ENCODE measurements at regions not wholly inside any gene's neighbourhood (a gene's known extent, or its start where the extent isn't known, plus 50 kb on each side); places are given as distances from the start of the nearest gene placed in this dataset.

- TF ChIP-seq CTCF (IDR thresholded peaks at IDR 0.05; ENCODE audit: low read depth, low read length, poor library complexity, severe bottlenecking) (no peak), EZH2phosphoT487 (IDR thresholded peaks at IDR 0.05; ENCODE audit: borderline replicate concordance, low read length) (no peak)
Observed at GRCh38 chr14:58763210-58763609, 125.4 kb downstream of the DACT1 start.

All from DOHH2 (cell line).